ENCODE measurements at regions not wholly inside any gene's neighbourhood (a gene's known extent, or its start where the extent isn't known, plus 50 kb on each side); places are given as distances from the start of the nearest gene placed in this dataset.

GRCh38 chr9:75210215-75210614 lies 121.9 kb downstream of the OSTF1 start:
- no peak overlapping the region for H4K5ac ChIP-seq (ENCODE audit: insufficient read length, low read depth, low read length)
- no CpG with 5 or more reads among the region's 3 CpGs for WGBS (ENCODE audit: extremely low coverage, insufficient read length, low lambda C conversion rate)
- Mint-ChIP-seq H3K36me3 (ENCODE audit: insufficient read depth in 1 of 3, low read depth in 3 of 3) (peaks cover 3 to 10% (median 4%) of the 10 kb centered on the region in 3 experiments; a peak in 5 of 7 replicates), H3K27ac (no peak overlapping the region), H3K27me3 (ENCODE audit: low read depth) (no peaks in the 10 kb centered on the region), H3K4me3 (no peak overlapping the region), H3K9me3 (peaks cover 10 to 16% of the 10 kb centered on the region in 2 experiments), H3K4me1 (no peaks in the 10 kb centered on the region)
- H3K23ac ChIP-seq (ENCODE audit: insufficient read length, low read depth, low read length) = no peak overlapping the region
- H3K79me2 ChIP-seq (ENCODE audit: insufficient read depth, low read length) = no peaks in the 10 kb centered on the region
- no peak overlapping the region for H2BK12ac ChIP-seq (ENCODE audit: insufficient read length, low read depth, low read length)
- no peak overlapping the region for H3T11ph ChIP-seq (ENCODE audit: low read length)
- H3K9ac ChIP-seq (ENCODE audit: extremely low read depth, insufficient read length, low read length) = no peak overlapping the region
- H2BK15ac ChIP-seq (ENCODE audit: low read depth, low read length) = no peak overlapping the region
- H2BK120ac ChIP-seq (ENCODE audit: low read depth, low read length, poor library complexity, severe bottlenecking) = no peak overlapping the region
- no peak overlapping the region for H4K8ac ChIP-seq (replicated peaks; ENCODE audit: insufficient read length, low read depth, low read length)
- no peaks in the 10 kb centered on the region for H3K79me1 ChIP-seq (ENCODE audit: insufficient read depth, low read depth, low read length, poor library complexity, severe bottlenecking)
- H3K9me3 ChIP-seq (ENCODE audit: control insufficient read depth, low read depth, low read length) = no peaks in the 10 kb centered on the region
- H4K91ac ChIP-seq (ENCODE audit: insufficient read length, low read depth, low read length) = no peak overlapping the region
- H3K4ac ChIP-seq (ENCODE audit: low read depth, low read length) = no peak overlapping the region
- no peak overlapping the region for H2AK5ac ChIP-seq (ENCODE audit: insufficient read length, low read length)
- H2BK20ac ChIP-seq (ENCODE audit: low read depth, low read length, poor library complexity, severe bottlenecking) = no peak overlapping the region
- H3K23me2 ChIP-seq (ENCODE audit: insufficient read length, low read depth, low read length, poor library complexity, severe bottlenecking) = no peaks in the 10 kb centered on the region
- H2BK5ac ChIP-seq (ENCODE audit: insufficient read length, low read length) = no peak overlapping the region
- DNase-seq = no peak
- H3K4me2 ChIP-seq (ENCODE audit: insufficient read depth, insufficient read length, low read length) = no peak overlapping the region
- no peak overlapping the region for H2AFZ ChIP-seq (ENCODE audit: low read length)
- no peak overlapping the region for H3K18ac ChIP-seq (ENCODE audit: insufficient read length, low read depth, low read length)
- TF ChIP-seq CTCF (conservative IDR thresholded peaks at IDR 0.05) = no peak
- H3K27ac ChIP-seq (ENCODE audit: insufficient read length, low read depth, low read length) = no peak overlapping the region
- H3K14ac ChIP-seq (ENCODE audit: insufficient read depth, low read length) = no peak overlapping the region
- no peaks in the 10 kb centered on the region for H3K27me3 ChIP-seq (ENCODE audit: insufficient read depth, low read length)
- H4K20me1 ChIP-seq (ENCODE audit: control insufficient read depth, insufficient read depth, insufficient read length) = no peaks in the 10 kb centered on the region
- no peak overlapping the region for H3K56ac ChIP-seq (ENCODE audit: insufficient read length, low read depth, low read length)
- no peaks in the 10 kb centered on the region for H3K4me1 ChIP-seq (ENCODE audit: insufficient read depth, low read length)

Measured in H9 (cell line).